ENCODE measurements at regions not wholly inside any gene's neighbourhood (a gene's known extent, or its start where the extent isn't known, plus 50 kb on each side); places are given as distances from the start of the nearest gene placed in this dataset.

DNA sequence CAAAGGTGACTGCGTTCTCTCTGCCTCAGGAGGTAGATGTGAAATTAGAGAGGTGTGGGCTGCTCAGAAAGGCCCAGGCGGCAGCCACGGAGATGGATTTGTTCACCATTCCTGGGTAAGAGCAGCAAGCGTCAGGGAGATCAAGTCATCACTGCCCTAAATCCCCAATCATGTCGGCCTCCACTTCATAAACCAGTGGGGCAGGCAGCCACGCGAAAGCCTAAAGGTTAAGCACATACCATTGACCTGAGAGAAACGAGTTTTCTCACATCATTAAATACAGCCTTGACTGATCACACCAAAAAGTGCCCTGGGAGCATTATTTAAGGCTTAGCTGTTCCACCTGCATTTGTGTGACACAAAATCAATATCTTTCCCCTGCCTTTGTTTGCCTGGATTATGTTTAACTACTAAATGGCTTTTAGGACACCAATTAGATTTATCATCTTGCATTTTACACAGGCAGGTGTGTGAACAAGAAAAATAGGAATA lies 50.7 kb upstream of the FOXB1 start:
- H3K4me2 ChIP-seq (ENCODE audit: low read depth, low read length, poor library complexity, severe bottlenecking), result no peak overlapping the region
- H3K9me3 ChIP-seq (ENCODE audit: low read length), result no peaks in the 10 kb centered on the region
- H2AFZ ChIP-seq (ENCODE audit: low read length), result no peak overlapping the region
- no peaks in the 10 kb centered on the region for H3K4me1 ChIP-seq (ENCODE audit: low read length)
- no peak overlapping the region for H3K4me3 ChIP-seq (ENCODE audit: low read length)
- H3K36me3 ChIP-seq (ENCODE audit: insufficient read depth, low read length), result no peaks in the 10 kb centered on the region
- no peaks in the 10 kb centered on the region for H4K20me1 ChIP-seq (ENCODE audit: insufficient read depth, low read depth, low read length)
- H3K9me2 ChIP-seq (replicated peaks; ENCODE audit: insufficient read depth, low read length), result no peaks in the 10 kb centered on the region; the same call in 1 of the 2 replicates
- H3K79me2 ChIP-seq (ENCODE audit: low read length), result no peaks in the 10 kb centered on the region
- no peaks in the 10 kb centered on the region for H3K27me3 ChIP-seq (ENCODE audit: low read length)
- no peak for DNase-seq
- no peak overlapping the region for H3K9ac ChIP-seq (ENCODE audit: low read length)
- no peak overlapping the region for H3K27ac ChIP-seq (ENCODE audit: low read length)

GRCh38 chr15:59952960-59953359 lies 51.2 kb upstream of the FOXB1 start:
- Histone ChIP-seq H3K27ac (ENCODE audit: low read length) (no peak overlapping the region), H3K9me3 (ENCODE audit: low read length) (no peaks in the 10 kb centered on the region), H3K36me3 (ENCODE audit: insufficient read depth, low read length) (no peaks in the 10 kb centered on the region), H4K20me1 (ENCODE audit: insufficient read depth, low read depth, low read length) (no peaks in the 10 kb centered on the region), H3K4me1 (ENCODE audit: low read length) (no peaks in the 10 kb centered on the region), H2AFZ (ENCODE audit: low read length) (no peak overlapping the region), H3K4me2 (ENCODE audit: low read depth, low read length, poor library complexity, severe bottlenecking) (no peak overlapping the region), H3K4me3 (ENCODE audit: low read length) (no peak overlapping the region), H3K27me3 (ENCODE audit: low read length) (no peaks in the 10 kb centered on the region), H3K9ac (ENCODE audit: low read length) (no peak overlapping the region), H3K9me2 (replicated peaks; ENCODE audit: insufficient read depth, low read length) (no peaks in the 10 kb centered on the region; the same call in 1 of the 2 replicates), H3K79me2 (ENCODE audit: low read length) (no peaks in the 10 kb centered on the region)
- DNase-seq, result no peak

- Histone ChIP-seq H3K9me2 (replicated peaks; ENCODE audit: insufficient read depth, low read length) (no peaks in the 10 kb centered on the region; the same call in 1 of the 2 replicates), H3K9ac (ENCODE audit: low read length) (no peak overlapping the region), H4K20me1 (ENCODE audit: insufficient read depth, low read depth, low read length) (no peaks in the 10 kb centered on the region), H3K4me3 (ENCODE audit: low read length) (no peak overlapping the region), H3K4me2 (ENCODE audit: low read depth, low read length, poor library complexity, severe bottlenecking) (no peak overlapping the region), H3K79me2 (ENCODE audit: low read length) (no peaks in the 10 kb centered on the region), H3K36me3 (ENCODE audit: insufficient read depth, low read length) (no peaks in the 10 kb centered on the region), H3K4me1 (ENCODE audit: low read length) (no peaks in the 10 kb centered on the region), H2AFZ (ENCODE audit: low read length) (no peak overlapping the region), H3K27me3 (ENCODE audit: low read length) (no peaks in the 10 kb centered on the region), H3K9me3 (ENCODE audit: low read length) (no peaks in the 10 kb centered on the region), H3K27ac (ENCODE audit: low read length) (no peak overlapping the region)
- DNase-seq, result no peak
Observed at GRCh38 chr15:59950603-59951388, 53.3 kb upstream of the FOXB1 start.

- H3K36me3 ChIP-seq (ENCODE audit: insufficient read depth, low read length), result no peaks in the 10 kb centered on the region
- H3K9ac ChIP-seq (ENCODE audit: low read length), result no peak overlapping the region
- H3K4me1 ChIP-seq (ENCODE audit: low read length), result no peaks in the 10 kb centered on the region
- H3K4me2 ChIP-seq (ENCODE audit: low read depth, low read length, poor library complexity, severe bottlenecking), result no peak overlapping the region
- H3K79me2 ChIP-seq (ENCODE audit: low read length), result no peaks in the 10 kb centered on the region
- H3K27me3 ChIP-seq (ENCODE audit: low read length), result no peaks in the 10 kb centered on the region
- no peak overlapping the region for H3K4me3 ChIP-seq (ENCODE audit: low read length)
- DNase-seq, result no peak
- no peaks in the 10 kb centered on the region; the same call in 1 of the 2 replicates for H3K9me2 ChIP-seq (replicated peaks; ENCODE audit: insufficient read depth, low read length)
- no peaks in the 10 kb centered on the region for H4K20me1 ChIP-seq (ENCODE audit: insufficient read depth, low read depth, low read length)
- no peaks in the 10 kb centered on the region for H3K9me3 ChIP-seq (ENCODE audit: low read length)
- no peak overlapping the region for H3K27ac ChIP-seq (ENCODE audit: low read length)
- H2AFZ ChIP-seq (ENCODE audit: low read length), result no peak overlapping the region
Observed at GRCh38 chr15:59948924-59949613, 55.0 kb upstream of the FOXB1 start.

DNA sequence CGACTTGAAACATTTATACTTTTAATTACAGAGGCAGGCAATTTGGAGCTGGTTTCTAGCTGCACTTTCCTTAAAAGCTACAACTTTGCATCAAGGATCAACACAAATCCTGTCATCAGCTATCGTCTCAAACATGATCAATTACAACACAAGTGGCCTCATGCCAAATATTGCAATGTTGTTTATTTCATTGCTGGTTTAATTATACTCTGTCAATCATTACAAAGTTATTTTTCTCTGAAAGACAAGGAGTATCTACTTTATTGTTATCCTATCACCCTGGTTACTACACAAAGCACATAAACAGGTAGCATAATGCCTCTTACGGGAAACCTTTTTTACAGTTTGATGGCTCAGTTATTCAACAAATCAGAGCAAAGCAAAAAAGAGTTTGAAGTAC lies 58.0 kb upstream of the FOXB1 start:
- Histone ChIP-seq H3K4me2 (ENCODE audit: low read depth, low read length, poor library complexity, severe bottlenecking) (no peak overlapping the region), H3K9me2 (replicated peaks; ENCODE audit: insufficient read depth, low read length) (no peaks in the 10 kb centered on the region; the same call in 1 of the 2 replicates), H3K27ac (ENCODE audit: low read length) (no peak overlapping the region), H3K9me3 (ENCODE audit: low read length) (no peaks in the 10 kb centered on the region), H2AFZ (ENCODE audit: low read length) (no peak overlapping the region), H3K4me3 (ENCODE audit: low read length) (no peak overlapping the region), H3K9ac (ENCODE audit: low read length) (no peak overlapping the region), H3K27me3 (ENCODE audit: low read length) (no peaks in the 10 kb centered on the region), H4K20me1 (ENCODE audit: insufficient read depth, low read depth, low read length) (no peaks in the 10 kb centered on the region), H3K36me3 (ENCODE audit: insufficient read depth, low read length) (no peaks in the 10 kb centered on the region), H3K4me1 (ENCODE audit: low read length) (no peaks in the 10 kb centered on the region), H3K79me2 (ENCODE audit: low read length) (no peaks in the 10 kb centered on the region)
- no peak for DNase-seq

- no peak overlapping the region for H3K4me3 ChIP-seq (ENCODE audit: low read length)
- no peak overlapping the region for H2AFZ ChIP-seq (ENCODE audit: low read length)
- no peak for DNase-seq
- H3K9ac ChIP-seq (ENCODE audit: low read length), result no peak overlapping the region
- H3K4me2 ChIP-seq (ENCODE audit: low read depth, low read length, poor library complexity, severe bottlenecking), result no peak overlapping the region
- H3K4me1 ChIP-seq (ENCODE audit: low read length), result no peaks in the 10 kb centered on the region
- H3K27me3 ChIP-seq (ENCODE audit: low read length), result no peaks in the 10 kb centered on the region
- no peaks in the 10 kb centered on the region; the same call in 1 of the 2 replicates for H3K9me2 ChIP-seq (replicated peaks; ENCODE audit: insufficient read depth, low read length)
- H4K20me1 ChIP-seq (ENCODE audit: insufficient read depth, low read depth, low read length), result no peaks in the 10 kb centered on the region
- H3K9me3 ChIP-seq (ENCODE audit: low read length), result no peaks in the 10 kb centered on the region
- no peaks in the 10 kb centered on the region for H3K36me3 ChIP-seq (ENCODE audit: insufficient read depth, low read length)
- H3K79me2 ChIP-seq (ENCODE audit: low read length), result no peaks in the 10 kb centered on the region
- no peak overlapping the region for H3K27ac ChIP-seq (ENCODE audit: low read length)
Observed at GRCh38 chr15:59945036-59945435, 59.1 kb upstream of the FOXB1 start.

DNA sequence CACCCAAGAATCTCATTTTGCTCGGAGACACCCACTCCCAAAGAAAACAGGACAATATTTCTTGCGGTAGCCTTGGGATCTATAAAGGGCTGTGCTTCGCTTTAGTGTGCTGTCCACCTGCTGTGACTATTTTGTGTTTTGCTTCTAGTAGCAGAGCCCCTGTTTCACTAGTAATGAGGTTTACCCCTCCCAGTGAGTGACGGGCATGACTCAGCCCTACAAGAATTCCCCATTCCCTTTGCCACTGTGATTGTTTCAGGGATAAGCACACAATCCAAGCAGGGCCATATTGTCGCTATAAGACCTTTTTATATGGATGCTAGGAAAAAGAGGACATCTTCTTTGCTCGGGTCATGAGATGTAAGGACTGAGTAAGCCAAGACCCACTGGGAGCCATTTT lies 62.5 kb upstream of the FOXB1 start:
- no peak overlapping the region for H3K4me2 ChIP-seq (ENCODE audit: low read depth, low read length, poor library complexity, severe bottlenecking)
- H3K4me1 ChIP-seq (ENCODE audit: low read length), result no peaks in the 10 kb centered on the region
- no peak overlapping the region for H2AFZ ChIP-seq (ENCODE audit: low read length)
- no peaks in the 10 kb centered on the region for H4K20me1 ChIP-seq (ENCODE audit: insufficient read depth, low read depth, low read length)
- no peaks in the 10 kb centered on the region for H3K36me3 ChIP-seq (ENCODE audit: insufficient read depth, low read length)
- H3K79me2 ChIP-seq (ENCODE audit: low read length), result no peaks in the 10 kb centered on the region
- H3K9me3 ChIP-seq (ENCODE audit: low read length), result no peaks in the 10 kb centered on the region
- no peak overlapping the region for H3K4me3 ChIP-seq (ENCODE audit: low read length)
- no peaks in the 10 kb centered on the region for H3K27me3 ChIP-seq (ENCODE audit: low read length)
- H3K9ac ChIP-seq (ENCODE audit: low read length), result no peak overlapping the region
- no peak overlapping the region for H3K27ac ChIP-seq (ENCODE audit: low read length)
- no peak for DNase-seq
- no peaks in the 10 kb centered on the region for H3K9me2 ChIP-seq (replicated peaks; ENCODE audit: insufficient read depth, low read length)

DNA sequence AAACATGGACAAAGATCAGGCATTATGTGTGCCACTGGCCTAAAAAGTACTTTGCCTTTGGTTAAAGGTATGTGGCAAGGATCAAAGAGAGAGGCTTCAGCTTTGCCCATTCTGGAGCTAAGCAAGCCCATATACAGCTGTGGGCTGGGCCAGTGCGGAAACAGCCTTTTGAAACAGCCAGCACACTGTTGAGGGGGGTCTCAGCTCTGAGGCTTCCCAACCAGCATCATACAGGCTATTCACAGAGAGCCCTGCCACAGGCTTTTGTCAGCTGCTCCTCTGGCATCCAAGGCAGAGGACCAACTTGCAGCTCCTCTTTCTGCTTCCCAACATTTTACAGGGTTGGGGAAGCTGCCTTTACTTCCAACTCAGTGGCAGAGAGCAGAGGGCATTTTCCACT lies 63.2 kb upstream of the FOXB1 start:
- Histone ChIP-seq H3K4me1 (ENCODE audit: low read length) (no peaks in the 10 kb centered on the region), H3K79me2 (ENCODE audit: low read length) (no peaks in the 10 kb centered on the region), H3K4me2 (ENCODE audit: low read depth, low read length, poor library complexity, severe bottlenecking) (no peak overlapping the region), H3K27ac (ENCODE audit: low read length) (no peak overlapping the region), H3K9me3 (ENCODE audit: low read length) (no peaks in the 10 kb centered on the region), H4K20me1 (ENCODE audit: insufficient read depth, low read depth, low read length) (no peaks in the 10 kb centered on the region), H3K9ac (ENCODE audit: low read length) (no peak overlapping the region), H3K4me3 (ENCODE audit: low read length) (no peak overlapping the region), H3K27me3 (ENCODE audit: low read length) (no peaks in the 10 kb centered on the region), H3K36me3 (ENCODE audit: insufficient read depth, low read length) (no peaks in the 10 kb centered on the region), H2AFZ (ENCODE audit: low read length) (no peak overlapping the region), H3K9me2 (replicated peaks; ENCODE audit: insufficient read depth, low read length) (no peaks in the 10 kb centered on the region)
- DNase-seq, result no peak

All from Karpas-422 (cell line).